ENCODE measurements at regions not wholly inside any gene's neighbourhood (a gene's known extent, or its start where the extent isn't known, plus 50 kb on each side); places are given as distances from the start of the nearest gene placed in this dataset.
"Not testable (repeated sequence)": the region's sequence is repeated elsewhere in the genome, so short reads cannot be mapped to it uniquely, and the experiment has no call there.

GRCh38 chr1:232335741-232336293 is 294.1 kb downstream of the SIPA1L2 start:
- no peak for DNase-seq

GRCh38 chr1:232335261-232335660 is 294.7 kb downstream of the SIPA1L2 start:
- no peak for DNase-seq

GRCh38 chr1:232334811-232335210 is 295.1 kb downstream of the SIPA1L2 start:
- no peak for DNase-seq

GRCh38 chr1:232334246-232334645 is 295.7 kb downstream of the SIPA1L2 start:
- no peak for DNase-seq

- DNase-seq = no peak
Observed at GRCh38 chr1:232333419-232333767, 296.5 kb downstream of the SIPA1L2 start.

GRCh38 chr1:232332710-232333418 is 297.1 kb downstream of the SIPA1L2 start:
- DNase-seq = not testable (repeated sequence)

- no peak for DNase-seq
Observed at GRCh38 chr1:232329103-232329813, 300.7 kb downstream of the SIPA1L2 start.

- no peak for DNase-seq
Observed at GRCh38 chr1:232328486-232329102, 301.3 kb downstream of the SIPA1L2 start.

- DNase-seq = no peak
Observed at GRCh38 chr1:232327899-232328298, 302.0 kb downstream of the SIPA1L2 start.

GRCh38 chr1:232327269-232327668 is 302.7 kb downstream of the SIPA1L2 start:
- DNase-seq = no peak

GRCh38 chr1:232322162-232322734 is 307.7 kb downstream of the SIPA1L2 start:
- no peak for DNase-seq

GRCh38 chr1:232319518-232320210 is 310.3 kb downstream of the SIPA1L2 start:
- no peak for DNase-seq

GRCh38 chr1:232319072-232319471 is 310.9 kb downstream of the SIPA1L2 start:
- no peak for DNase-seq

- DNase-seq = no peak
Observed at GRCh38 chr1:232318143-232318542, 311.8 kb downstream of the SIPA1L2 start.

- DNase-seq = no peak
Observed at GRCh38 chr1:232317350-232317749, 312.6 kb downstream of the SIPA1L2 start.

- DNase-seq = no peak
Observed at GRCh38 chr1:232316864-232317263, 313.1 kb downstream of the SIPA1L2 start.

- DNase-seq = not testable (repeated sequence)
Observed at GRCh38 chr1:232313876-232314275, 316.1 kb downstream of the SIPA1L2 start.

- DNase-seq = no peak
Observed at GRCh38 chr1:232310541-232310940, 319.4 kb downstream of the SIPA1L2 start.

GRCh38 chr1:232308616-232309015 is 321.3 kb downstream of the SIPA1L2 start:
- DNase-seq = no peak

- no peak for DNase-seq
Observed at GRCh38 chr1:232307296-232308017, 322.5 kb downstream of the SIPA1L2 start.

- no peak for DNase-seq
Observed at GRCh38 chr1:232306269-232306961, 323.5 kb downstream of the SIPA1L2 start.

Measured in hippocampal formation (tissue), 2 donors.